ENCODE measurements at regions not wholly inside any gene's neighbourhood (a gene's known extent, or its start where the extent isn't known, plus 50 kb on each side); places are given as distances from the start of the nearest gene placed in this dataset. TPM values are rescaled to one million over a fixed set of nuclear protein-coding genes. Genes with fewer than 3 reads are reported as not detected.

DNA sequence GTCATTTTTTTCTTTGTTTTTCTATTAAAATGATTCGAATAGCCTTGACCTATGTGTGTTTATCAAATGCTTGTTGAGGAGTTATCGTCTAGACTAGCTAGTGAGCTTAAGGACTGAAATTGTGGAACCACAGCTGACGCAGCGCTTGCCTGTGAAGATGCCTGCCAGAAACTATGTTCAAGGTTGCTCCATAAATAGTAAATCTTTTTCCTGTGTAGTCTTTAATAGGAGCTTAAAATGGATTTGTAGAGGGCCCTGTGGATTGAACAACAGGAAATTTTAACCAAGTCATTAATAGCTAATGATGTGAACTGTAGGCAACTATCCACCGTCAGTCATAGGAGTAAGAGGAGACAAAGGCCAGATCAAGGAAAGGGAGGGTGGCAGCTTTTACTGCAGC lies 145.1 kb downstream of the GNAI1 start:
- Histone ChIP-seq H3K9me3 (ENCODE audit: low read length) (peaks cover 27% of the 10 kb centered on the region), H3K4me2 (ENCODE audit: low read depth, low read length, poor library complexity, severe bottlenecking) (no peak overlapping the region), H3K4me1 (ENCODE audit: low read length) (no peaks in the 10 kb centered on the region), H3K27ac (ENCODE audit: low read length) (no peak overlapping the region), H3K36me3 (ENCODE audit: insufficient read depth, low read length) (no peaks in the 10 kb centered on the region), H2AFZ (ENCODE audit: low read length) (no peak overlapping the region), H3K27me3 (ENCODE audit: low read length) (no peaks in the 10 kb centered on the region), H3K4me3 (ENCODE audit: low read length) (no peak overlapping the region), H3K79me2 (ENCODE audit: low read length) (no peaks in the 10 kb centered on the region), H3K9ac (ENCODE audit: low read length) (no peak overlapping the region), H4K20me1 (ENCODE audit: insufficient read depth, low read depth, low read length) (no peaks in the 10 kb centered on the region), H3K9me2 (replicated peaks; ENCODE audit: insufficient read depth, low read length) (no peaks in the 10 kb centered on the region)
- no peak for DNase-seq

DNA sequence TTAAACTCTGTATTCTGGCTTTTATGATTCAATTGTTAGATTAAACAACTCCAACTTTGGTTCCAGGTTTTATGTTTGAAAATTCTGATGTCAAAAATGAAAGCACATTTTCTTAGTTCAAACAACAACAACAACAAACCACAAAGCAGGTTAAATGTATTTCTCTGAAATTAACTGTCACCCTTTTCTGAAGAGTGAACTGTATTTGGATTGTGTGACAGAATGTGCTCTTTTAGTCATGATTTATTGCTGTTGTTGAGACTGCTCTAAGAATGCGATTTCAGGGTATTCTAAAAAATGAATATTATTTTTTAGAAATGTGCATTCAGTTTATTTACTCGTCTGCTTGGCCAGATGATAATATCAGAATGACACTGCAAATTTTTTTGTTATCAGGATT lies 144.1 kb downstream of the GNAI1 start:
- Histone ChIP-seq H3K9ac (ENCODE audit: low read length) (no peak overlapping the region), H3K9me2 (replicated peaks; ENCODE audit: insufficient read depth, low read length) (no peaks in the 10 kb centered on the region), H4K20me1 (ENCODE audit: insufficient read depth, low read depth, low read length) (no peaks in the 10 kb centered on the region), H3K27me3 (ENCODE audit: low read length) (no peaks in the 10 kb centered on the region), H3K4me3 (ENCODE audit: low read length) (no peak overlapping the region), H3K27ac (ENCODE audit: low read length) (no peak overlapping the region), H3K79me2 (ENCODE audit: low read length) (no peaks in the 10 kb centered on the region), H3K36me3 (ENCODE audit: insufficient read depth, low read length) (no peaks in the 10 kb centered on the region), H3K4me1 (ENCODE audit: low read length) (no peaks in the 10 kb centered on the region), H3K4me2 (ENCODE audit: low read depth, low read length, poor library complexity, severe bottlenecking) (no peak overlapping the region), H3K9me3 (ENCODE audit: low read length) (peaks cover 24% of the 10 kb centered on the region), H2AFZ (ENCODE audit: low read length) (no peak overlapping the region)
- DNase-seq: no peak

DNA sequence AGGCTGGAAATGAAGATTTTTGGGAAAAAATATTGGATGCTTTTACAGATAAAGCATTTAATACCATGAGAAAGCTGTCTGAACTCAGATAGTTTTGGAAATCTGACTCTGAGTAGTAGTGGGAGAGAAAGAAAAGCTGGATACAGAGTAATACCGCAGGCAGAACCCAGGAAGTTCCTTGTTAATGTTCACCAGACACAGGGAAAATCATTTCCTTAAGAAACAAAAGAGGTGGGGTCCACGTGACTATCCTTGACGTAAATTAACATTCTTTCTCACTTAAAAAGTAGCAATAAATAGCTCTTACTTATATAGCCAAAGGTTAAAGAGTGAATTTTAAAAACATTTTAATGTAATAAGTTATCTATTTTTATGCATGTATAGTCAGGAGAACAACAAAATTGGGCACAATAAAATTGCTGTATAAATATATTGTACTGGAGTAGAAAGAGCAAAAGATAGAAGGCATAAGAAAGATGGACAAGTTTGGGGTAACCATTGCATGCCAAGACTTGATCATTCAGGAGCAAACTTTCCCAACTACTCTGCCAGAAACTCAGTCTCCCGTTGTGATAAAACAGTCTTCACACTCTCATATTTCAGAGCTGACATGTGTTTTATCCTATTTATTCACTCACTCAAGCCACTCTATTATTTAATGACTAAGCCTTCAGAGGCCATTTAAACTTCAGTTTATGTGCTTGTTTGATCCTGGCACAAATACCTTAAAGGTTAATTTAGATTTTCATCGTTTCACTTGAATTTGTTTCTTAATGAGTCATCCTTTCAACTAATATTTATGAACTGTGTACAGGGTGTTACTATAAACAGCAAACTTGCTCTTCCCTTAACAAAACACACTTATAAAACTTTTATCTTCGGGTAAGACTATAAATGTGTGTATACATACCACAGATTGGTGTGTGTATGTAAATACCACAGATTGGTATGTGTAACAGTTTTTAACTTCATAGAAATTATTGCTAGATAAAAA lies 143.1 kb downstream of the GNAI1 start:
- no peaks in the 10 kb centered on the region for H3K4me1 ChIP-seq (ENCODE audit: low read length)
- H3K9ac ChIP-seq (ENCODE audit: low read length): no peak overlapping the region
- no peak overlapping the region for H3K4me2 ChIP-seq (ENCODE audit: low read depth, low read length, poor library complexity, severe bottlenecking)
- no peak overlapping the region for H3K4me3 ChIP-seq (ENCODE audit: low read length)
- H3K27ac ChIP-seq (ENCODE audit: low read length): no peak overlapping the region
- H3K27me3 ChIP-seq (ENCODE audit: low read length): no peaks in the 10 kb centered on the region
- no peaks in the 10 kb centered on the region for H3K79me2 ChIP-seq (ENCODE audit: low read length)
- no peaks in the 10 kb centered on the region for H4K20me1 ChIP-seq (ENCODE audit: insufficient read depth, low read depth, low read length)
- no peaks in the 10 kb centered on the region for H3K36me3 ChIP-seq (ENCODE audit: insufficient read depth, low read length)
- no peak overlapping the region for H2AFZ ChIP-seq (ENCODE audit: low read length)
- H3K9me2 ChIP-seq (replicated peaks; ENCODE audit: insufficient read depth, low read length): no peaks in the 10 kb centered on the region
- peaks cover 17% of the 10 kb centered on the region for H3K9me3 ChIP-seq (ENCODE audit: low read length)
- no peak for DNase-seq

Small RNAs in the stretch of these regions (small RNA-seq; reads per million reads assigned to genes)
- gene RN7SL35P (not detected), gene SNRPBP1 (0.12 reads per million)

All from Karpas-422 (cell line).